Kidney (tissue), 13 donors: ENCODE measurements at regions not wholly inside any gene's neighbourhood (a gene's known extent, or its start where the extent isn't known, plus 50 kb on each side); places are given as distances from the start of the nearest gene placed in this dataset.

Experiments used
- DNase-seq, 5 donors: peaks; one replicate each; pipeline ENCODE4 v3.0.0-alpha.2; 2013 to 2020
- FAIRE-seq: peaks from 2 replicates; lab custom pipeline; 2012; peaks lifted over from hg19 to GRCh38; lab: Jason Lieb, UNC
- H3K27ac ChIP-seq, 2 donors: one replicate each; pipeline ENCODE4 v1.7.0; 2013; ENCODE audit warnings: low read depth in 2 of 2, low read length in 2 of 2, inconsistent platforms in 1 of 2
- H3K27me3 ChIP-seq: one replicate; pipeline ENCODE4 v1.7.1; 2013; ENCODE audit warnings: low read length, inconsistent platforms; ENCODE audit not compliant: control insufficient read depth, insufficient read depth
- H3K36me3 ChIP-seq, 3 donors: one replicate each; pipeline versions ENCODE4 v1.7.0 to v1.7.1; 2013; ENCODE audit warnings: low read length in 3 of 3, control low read depth in 1 of 3, inconsistent platforms in 1 of 3; ENCODE audit not compliant: insufficient read depth in 3 of 3, control insufficient read depth in 2 of 3
- H3K4me1 ChIP-seq, 3 donors: one replicate each; pipeline versions ENCODE4 v1.7.0 to v1.7.1; 2013; ENCODE audit warnings: low read length in 3 of 3, inconsistent platforms in 1 of 3, low read depth in 1 of 3; ENCODE audit not compliant: control insufficient read depth in 2 of 3, insufficient read depth in 2 of 3
- H3K4me3 ChIP-seq, 3 donors: one replicate each; pipeline versions ENCODE4 v1.7.0 to v1.8.1; 2013; ENCODE audit warnings: low read length in 3 of 3, control low read depth in 1 of 3, inconsistent platforms in 1 of 3
- H3K9ac ChIP-seq, 3 donors: one replicate each; pipeline versions ENCODE4 v1.7.0 to v1.7.1; 2013; ENCODE audit warnings: low read length in 3 of 3, control low read depth in 1 of 3, inconsistent platforms in 1 of 3
- H3K9me3 ChIP-seq, 3 donors: one replicate each; pipeline versions ENCODE4 v1.7.0 to v1.7.1; 2013; ENCODE audit warnings: low read length in 3 of 3, control low read depth in 1 of 3, inconsistent platforms in 1 of 3; ENCODE audit not compliant: control insufficient read depth in 2 of 3, insufficient read depth in 1 of 3
- CTCF ChIP-seq: IDR thresholded peaks from 3 replicates; pipeline ENCODE4 v1.5.1; 2012; ENCODE audit warnings: mild to moderate bottlenecking, moderate library complexity, borderline replicate concordance; ENCODE audit not compliant: insufficient read depth; ENCODE audit errors: extremely low read depth
- intact Hi-C: fragments of 100-400 bp; cut with DNase I; formaldehyde crosslinking; loops from one replicate; pipeline ENCODE4 v1.11.1; 2022
- donor health status: control.
- donor health status: control.
- donor health status: control.
- donor health status: control.
- donor health status: control.
- donor health status: DM: yes; HTN: yes; CAD: no.
- donor health status: Normal renal cell carcinoma (clear cell type).

GRCh38 chrX:46236411-46236810, 308.8 kb downstream of the ZNF674 start:
- Histone ChIP-seq H3K4me3 (no peak overlapping the region), H3K27me3 (no peaks in the 10 kb centered on the region), H3K9me3 (no peaks in the 10 kb centered on the region), H3K4me1 (no peaks in the 10 kb centered on the region), H3K27ac (no peak overlapping the region), H3K36me3 (no peaks in the 10 kb centered on the region), H3K9ac (no peak overlapping the region)
- intact Hi-C loops, result no loop called here
- no peak for FAIRE-seq
- DNase-seq, result no peak
- TF ChIP-seq CTCF, result no peak

- Histone ChIP-seq H3K4me3 (no peak overlapping the region), H3K4me1 (no peaks in the 10 kb centered on the region), H3K36me3 (no peaks in the 10 kb centered on the region), H3K27ac (no peak overlapping the region), H3K9ac (no peak overlapping the region), H3K27me3 (no peaks in the 10 kb centered on the region), H3K9me3 (no peaks in the 10 kb centered on the region)
- FAIRE-seq (no peak), DNase-seq (no peak)
- TF ChIP-seq CTCF, result no peak
- intact Hi-C loops, result no loop called here
These were observed 309.4 kb downstream of the ZNF674 start for GRCh38 chrX:46235778-46236177.

GRCh38 chrX:46234775-46235174, 310.4 kb downstream of the ZNF674 start:
- no peak overlapping the region for H3K9ac ChIP-seq
- no peaks in the 10 kb centered on the region for H3K27me3 ChIP-seq
- H3K4me3 ChIP-seq, result no peak overlapping the region
- H3K36me3 ChIP-seq, result no peaks in the 10 kb centered on the region
- FAIRE-seq (no peak), DNase-seq (no peak)
- intact Hi-C loops, result no loop called here
- no peak for TF ChIP-seq CTCF
- H3K9me3 ChIP-seq, result no peaks in the 10 kb centered on the region
- no peak overlapping the region for H3K27ac ChIP-seq
- no peaks in the 10 kb centered on the region for H3K4me1 ChIP-seq

DNA sequence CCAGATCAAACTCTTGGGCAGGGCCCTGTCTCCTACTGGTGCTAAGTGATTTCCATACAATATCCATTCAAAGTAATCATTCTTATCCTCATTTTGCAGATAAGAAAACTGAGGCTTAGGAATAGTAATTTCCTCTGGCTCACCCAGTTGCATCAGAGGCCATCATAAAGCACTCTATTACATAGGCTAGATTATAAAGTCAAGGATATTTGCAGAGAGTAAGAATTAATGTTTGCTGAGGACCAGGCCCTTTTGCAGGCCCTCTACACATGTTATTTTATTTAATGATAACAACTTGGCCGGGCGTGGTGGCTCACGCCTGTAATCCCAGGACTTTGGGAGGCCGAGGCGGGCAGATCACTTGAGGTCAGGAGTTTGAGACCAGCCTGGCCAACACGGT, 316.8 kb downstream of the ZNF674 start:
- FAIRE-seq (no peak), DNase-seq (no peak)
- no peak overlapping the region for H3K4me3 ChIP-seq
- H3K27me3 ChIP-seq, result no peaks in the 10 kb centered on the region
- no peaks in the 10 kb centered on the region for H3K9me3 ChIP-seq
- no peaks in the 10 kb centered on the region for H3K4me1 ChIP-seq
- no peak for TF ChIP-seq CTCF
- H3K27ac ChIP-seq, result no peak overlapping the region
- no peak overlapping the region for H3K9ac ChIP-seq
- H3K36me3 ChIP-seq, result no peaks in the 10 kb centered on the region
- intact Hi-C loops, result no loop called here
